Retina (tissue), 1 donor: ENCODE measurements at regions not wholly inside any gene's neighbourhood (a gene's known extent, or its start where the extent isn't known, plus 50 kb on each side); places are given as distances from the start of the nearest gene placed in this dataset.
A peak's percentile ranks its signal among the peaks of the same experiment; 100 is the strongest.
"Not testable (repeated sequence)": the region's sequence is repeated elsewhere in the genome, so short reads cannot be mapped to it uniquely, and the experiment has no call there.

ENCODE experiments used
- DNase-seq: peaks from one replicate; pipeline ENCODE4 v3.0.0-alpha.2; 2016

- not testable (repeated sequence) for DNase-seq
These were observed 67.0 kb upstream of the LYZL2 start for GRCh38 chr10:30696416-30697185.

- not testable (repeated sequence) for DNase-seq
These were observed 66.1 kb upstream of the LYZL2 start for GRCh38 chr10:30695481-30696236.

GRCh38 chr10:30694518-30695228 lies 65.1 kb upstream of the LYZL2 start:
- no peak for DNase-seq

GRCh38 chr10:30691639-30692015 lies 62.1 kb upstream of the LYZL2 start:
- no peak for DNase-seq

- DNase-seq: not testable (repeated sequence)
These were observed 61.5 kb upstream of the LYZL2 start for GRCh38 chr10:30690948-30691638.

GRCh38 chr10:30688456-30688855 lies 58.9 kb upstream of the LYZL2 start:
- no peak for DNase-seq

- peak; percentile 83 for DNase-seq
These were observed 58.2 kb upstream of the LYZL2 start for GRCh38 chr10:30687698-30688213.

GRCh38 chr10:30686708-30687107 lies 57.2 kb upstream of the LYZL2 start:
- DNase-seq: no peak

GRCh38 chr10:30683496-30683895 lies 53.9 kb upstream of the LYZL2 start:
- DNase-seq: no peak

GRCh38 chr10:30682377-30683199 lies 53.0 kb upstream of the LYZL2 start:
- not testable (repeated sequence) for DNase-seq

- no peak for DNase-seq
These were observed 51.4 kb upstream of the LYZL2 start for GRCh38 chr10:30680908-30681307.
